ENCODE measurements at regions not wholly inside any gene's neighbourhood (a gene's known extent, or its start where the extent isn't known, plus 50 kb on each side); places are given as distances from the start of the nearest gene placed in this dataset.
"Not testable (repeated sequence)": the region's sequence is repeated elsewhere in the genome, so short reads cannot be mapped to it uniquely, and the experiment has no call there.

- TF ChIP-seq, protein P1, sequence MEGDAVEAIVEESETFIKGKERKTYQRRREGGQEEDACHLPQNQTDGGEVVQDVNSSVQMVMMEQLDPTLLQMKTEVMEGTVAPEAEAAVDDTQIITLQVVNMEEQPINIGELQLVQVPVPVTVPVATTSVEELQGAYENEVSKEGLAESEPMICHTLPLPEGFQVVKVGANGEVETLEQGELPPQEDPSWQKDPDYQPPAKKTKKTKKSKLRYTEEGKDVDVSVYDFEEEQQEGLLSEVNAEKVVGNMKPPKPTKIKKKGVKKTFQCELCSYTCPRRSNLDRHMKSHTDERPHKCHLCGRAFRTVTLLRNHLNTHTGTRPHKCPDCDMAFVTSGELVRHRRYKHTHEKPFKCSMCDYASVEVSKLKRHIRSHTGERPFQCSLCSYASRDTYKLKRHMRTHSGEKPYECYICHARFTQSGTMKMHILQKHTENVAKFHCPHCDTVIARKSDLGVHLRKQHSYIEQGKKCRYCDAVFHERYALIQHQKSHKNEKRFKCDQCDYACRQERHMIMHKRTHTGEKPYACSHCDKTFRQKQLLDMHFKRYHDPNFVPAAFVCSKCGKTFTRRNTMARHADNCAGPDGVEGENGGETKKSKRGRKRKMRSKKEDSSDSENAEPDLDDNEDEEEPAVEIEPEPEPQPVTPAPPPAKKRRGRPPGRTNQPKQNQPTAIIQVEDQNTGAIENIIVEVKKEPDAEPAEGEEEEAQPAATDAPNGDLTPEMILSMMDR (conservative IDR thresholded peaks at IDR 0.05): not testable (repeated sequence)
- not testable (repeated sequence) for TF ChIP-seq ZFX (IDR thresholded peaks at IDR 0.05)
These were observed 65.8 kb upstream of the LRPAP1 start for GRCh38 chr4:3597896-3598505.

Data from C4-2B (cell line).